HG03457 (cell line): ENCODE measurements at regions not wholly inside any gene's neighbourhood (a gene's known extent, or its start where the extent isn't known, plus 50 kb on each side); places are given as distances from the start of the nearest gene placed in this dataset.
"Not testable (repeated sequence)": the region's sequence is repeated elsewhere in the genome, so short reads cannot be mapped to it uniquely, and the experiment has no call there.

Experiments used
- ATAC-seq: cut with Tn5 transposase; IDR thresholded peaks from one replicate; pipeline ENCODE4 v1.9.1; 2021; ENCODE audit warnings: moderate number of reproducible peaks; ENCODE audit not compliant: unreplicated experiment

GRCh38 chr6:140809694-140810101 is 1323.0 kb upstream of the GJE1 start:
- ATAC-seq = peak; percentile 80

GRCh38 chr6:140806431-140806830 is 1326.3 kb upstream of the GJE1 start:
- no peak for ATAC-seq

- ATAC-seq = no peak
Measured at GRCh38 chr6:140794544-140794943, 1338.2 kb upstream of the GJE1 start.

- no peak for ATAC-seq
Measured at GRCh38 chr6:140790109-140790508, 1342.6 kb upstream of the GJE1 start.

- no peak for ATAC-seq
Measured at GRCh38 chr6:140789466-140789865, 1343.3 kb upstream of the GJE1 start.

GRCh38 chr6:140785926-140786325 is 1346.8 kb upstream of the GJE1 start:
- ATAC-seq = no peak

GRCh38 chr6:140784573-140784972 is 1348.2 kb upstream of the GJE1 start:
- no peak for ATAC-seq

- not testable (repeated sequence) for ATAC-seq
Measured at GRCh38 chr6:140783504-140783903, 1349.2 kb upstream of the GJE1 start.

- no peak for ATAC-seq
Measured at GRCh38 chr6:140782941-140783340, 1349.8 kb upstream of the GJE1 start.

- no peak for ATAC-seq
Measured at GRCh38 chr6:140779991-140780596, 1352.6 kb upstream of the GJE1 start.

GRCh38 chr6:140779341-140779740 is 1353.4 kb upstream of the GJE1 start:
- ATAC-seq = no peak

- no peak for ATAC-seq
Measured at GRCh38 chr6:140777780-140778179, 1354.9 kb upstream of the GJE1 start.

- ATAC-seq = no peak
Measured at GRCh38 chr6:140775061-140775460, 1357.7 kb upstream of the GJE1 start.

- ATAC-seq = peak; percentile 98
Measured at GRCh38 chr6:140774080-140774505, 1358.6 kb upstream of the GJE1 start.

- ATAC-seq = no peak
Measured at GRCh38 chr6:140773276-140773675, 1359.4 kb upstream of the GJE1 start.

GRCh38 chr6:140772576-140772975 is 1360.1 kb upstream of the GJE1 start:
- no peak for ATAC-seq

GRCh38 chr6:140768133-140768532 is 1364.6 kb upstream of the GJE1 start:
- no peak for ATAC-seq

- ATAC-seq = no peak
Measured at GRCh38 chr6:140766999-140767398, 1365.7 kb upstream of the GJE1 start.

- ATAC-seq = no peak
Measured at GRCh38 chr6:140758169-140758877, 1374.4 kb upstream of the GJE1 start.

- ATAC-seq = no peak
Measured at GRCh38 chr6:140752234-140752633, 1377.8 kb upstream of the CITED2 start.

GRCh38 chr6:140747114-140747513 is 1372.7 kb upstream of the CITED2 start:
- no peak for ATAC-seq

GRCh38 chr6:140744659-140745320 is 1370.3 kb upstream of the CITED2 start:
- ATAC-seq = peak; percentile 90
